Uterus (tissue), 2 donors: ENCODE measurements at regions not wholly inside any gene's neighbourhood (a gene's known extent, or its start where the extent isn't known, plus 50 kb on each side); places are given as distances from the start of the nearest gene placed in this dataset.

ENCODE experiments used
- CTCF ChIP-seq, 4 experiments: fragments of 200-600 bp in 2 of 4; fragments of 450-650 bp in 2 of 4; sonication (generic) in 2 of 4; IDR thresholded peaks; one replicate each; pipeline ENCODE4 v1.5.1; 2016 to 2019; ENCODE audit warnings: antibody characterized with exemption in 4 of 4, mild to moderate bottlenecking in 2 of 4, moderate library complexity in 1 of 4
- POLR2A ChIP-seq, 2 donors: fragments of 450-650 bp; IDR thresholded peaks; one replicate each; pipeline ENCODE4 v1.6.1; 2016; ENCODE audit warnings: antibody characterized with exemption in 2 of 2, mild to moderate bottlenecking in 1 of 2, moderate library complexity in 1 of 2

DNA sequence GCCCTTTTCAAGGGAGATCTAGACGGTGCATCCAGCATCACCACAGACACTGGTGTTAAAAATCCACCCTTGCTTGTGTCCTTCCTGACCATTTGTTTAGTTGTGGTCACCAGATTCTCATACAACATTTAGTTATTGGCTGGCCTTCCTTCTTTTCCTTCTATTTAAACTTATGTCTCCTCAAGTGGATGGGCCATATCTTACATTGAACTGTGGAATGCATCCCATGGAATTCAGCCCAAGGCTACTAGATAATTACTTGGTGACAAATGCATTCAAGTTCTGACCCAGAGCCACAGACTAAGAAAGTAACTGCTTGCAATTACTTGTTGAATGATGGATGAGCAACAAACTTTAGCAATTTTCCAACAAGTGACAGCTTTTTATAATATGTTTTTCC, 198.9 kb upstream of the SSTR4 start:
- no peak for TF ChIP-seq CTCF (IDR thresholded peaks at IDR 0.05)
- TF ChIP-seq POLR2A (IDR thresholded peaks at IDR 0.05), result no peak
